BJ (cell line): ENCODE measurements at regions not wholly inside any gene's neighbourhood (a gene's known extent, or its start where the extent isn't known, plus 50 kb on each side); places are given as distances from the start of the nearest gene placed in this dataset. TPM values are rescaled to one million over a fixed set of nuclear protein-coding genes. Genes with fewer than 3 reads are reported as not detected.

ENCODE experiments used
- CTCF ChIA-PET: fragments of 350-600 bp; formaldehyde crosslinking; extraction: SDS; loops from one replicate; lab custom pipeline; 2021; ENCODE audit warnings: antibody characterized with exemption, inconsistent platforms; lab: Yijun Ruan, JAX
- POLR2A ChIA-PET: fragments of 300-600 bp; sonication (Branson Sonifier 250); formaldehyde crosslinking; extraction: SDS; loops from one replicate; lab custom pipeline; 2021; ENCODE audit warnings: antibody characterized with exemption; lab: Charles Lee
- DNase-seq: peaks from one replicate; pipeline ENCODE4 v3.0.0-alpha.2; 2011; ENCODE audit warnings: low read depth
- H3K27me3 ChIP-seq: 2 replicates; pipeline ENCODE4 v1.6.0; 2011; ENCODE audit warnings: low read length; ENCODE audit not compliant: control insufficient read depth, insufficient read depth
- H3K36me3 ChIP-seq: 2 replicates; pipeline ENCODE4 v1.5.1; 2011; ENCODE audit warnings: low read length; ENCODE audit not compliant: control insufficient read depth, insufficient read depth
- H3K4me3 ChIP-seq: 2 replicates; pipeline ENCODE4 v1.5.1; 2011; ENCODE audit warnings: low read depth, mild to moderate bottlenecking, control low read depth, low read length
- CTCF ChIP-seq: IDR thresholded peaks from 2 replicates; pipeline ENCODE4 v1.5.1; 2011; ENCODE audit warnings: low read depth, mild to moderate bottlenecking, control low read depth, inconsistent platforms, low read length, moderate library complexity; ENCODE audit not compliant: insufficient read depth
- small RNA-seq: library from RNA; depleted of rRNA; stranded (forward); fragments of <200 nt; gene quantifications from one replicate; pipeline ENCODE3, GENCODE V24; 2012; ENCODE audit warnings: low replicate concordance, low read depth; ENCODE audit not compliant: insufficient read length

DNA sequence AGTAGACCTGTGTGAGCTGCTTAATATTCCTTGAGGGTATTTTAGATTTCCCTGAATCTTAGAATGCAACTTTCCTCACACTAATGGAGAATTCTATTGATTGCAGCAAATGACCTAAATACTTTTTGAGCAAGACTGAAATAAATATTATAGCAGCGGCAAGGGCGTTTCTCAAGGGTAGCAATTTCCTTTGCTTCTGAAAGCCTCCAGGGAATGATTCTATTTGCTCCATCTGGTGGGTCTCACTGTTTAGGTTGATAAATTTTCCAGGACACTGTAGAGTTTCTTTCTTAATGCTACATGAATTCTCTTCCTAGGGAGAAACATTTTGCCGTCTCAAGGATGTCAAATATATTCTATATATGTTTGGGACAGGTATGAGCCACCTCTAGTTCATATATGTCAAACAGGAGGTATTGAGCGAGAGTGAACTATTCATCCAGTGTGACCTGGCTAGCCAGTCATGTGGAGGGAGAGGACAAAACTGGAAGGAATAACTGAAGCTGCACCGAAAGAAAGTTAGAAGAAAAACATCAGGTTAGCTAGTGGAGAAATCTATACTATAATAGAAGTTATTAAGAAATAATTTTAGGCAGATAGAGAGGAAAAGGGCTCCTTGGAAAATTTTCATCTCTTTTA, 57.9 kb upstream of the FZD8 start:
- POLR2A ChIA-PET = interaction anchor here (0.6 kb wide), 1 partner anchor 27 kb away, joined by 11 read pairs; no protein-coding TSS in a partner anchor
- 0 out of 2 replicates have a peak, but pooled peaks cover 3% of the 10 kb centered on the region for H3K27me3 ChIP-seq
- CTCF ChIA-PET = interaction anchor here (0.9 kb wide), 1 partner anchor 23 kb away, joined by 3 read pairs; no protein-coding TSS in a partner anchor
- no peak for DNase-seq
- H3K36me3 ChIP-seq = no peaks in the 10 kb centered on the region
- H3K4me3 ChIP-seq = no peak overlapping the region
- TF ChIP-seq CTCF = no peak

DNA sequence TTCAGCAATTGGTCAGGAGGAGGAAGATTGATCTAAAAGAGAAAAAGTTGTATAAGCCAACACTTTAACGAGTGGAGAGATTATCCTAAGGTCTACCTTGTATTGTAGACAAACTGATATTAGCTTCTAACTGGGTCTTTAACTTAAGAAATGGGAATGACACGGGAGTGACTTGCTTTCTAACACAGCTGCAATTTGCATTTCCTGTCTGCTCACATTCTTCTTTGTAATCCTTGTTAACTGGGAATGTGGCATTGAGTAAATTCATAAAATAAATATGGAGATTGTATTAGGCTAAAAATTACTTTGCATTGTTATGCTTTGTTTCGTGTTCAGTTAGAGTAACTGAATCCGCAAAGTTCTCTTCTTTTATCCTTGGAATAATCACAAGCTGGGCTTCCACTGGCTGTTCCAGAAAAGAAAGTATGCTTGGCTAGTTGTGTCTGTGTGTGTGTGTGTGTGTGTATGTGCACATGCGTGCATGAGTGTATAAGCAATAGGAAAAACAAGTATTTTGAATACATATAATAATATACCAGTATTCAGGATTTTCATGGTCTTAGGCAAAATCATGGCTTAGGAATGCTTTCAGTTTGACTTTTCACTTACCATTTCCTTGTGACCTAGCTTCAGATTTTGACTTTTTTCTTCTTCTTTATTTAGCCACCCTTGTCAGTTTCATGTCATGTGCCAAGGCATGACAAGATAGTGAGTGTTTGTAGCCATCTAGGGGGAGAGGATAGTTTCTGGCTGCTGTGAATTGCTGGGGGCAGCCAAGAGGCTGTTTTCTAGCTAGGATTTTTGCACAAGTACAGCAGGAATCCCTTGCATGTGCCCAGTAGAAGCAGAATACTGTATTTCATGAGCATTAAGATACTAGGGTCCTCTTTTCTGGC, 54.5 kb upstream of the FZD8 start:
- TF ChIP-seq CTCF = no peak
- DNase-seq = no peak
- H3K4me3 ChIP-seq = no peak overlapping the region
- ChIA-PET POLR2A (no interaction called here), CTCF (interaction anchor here (1.1 to 1.3 kb wide), 3 partner anchors 9 to 220 kb away, joined by 3 to 5 read pairs (median 3); no protein-coding TSS in a partner anchor)
- no peaks in the 10 kb centered on the region for H3K36me3 ChIP-seq
- peaks cover 3% of the 10 kb centered on the region; the same call in 1 of the 2 replicates for H3K27me3 ChIP-seq

DNA sequence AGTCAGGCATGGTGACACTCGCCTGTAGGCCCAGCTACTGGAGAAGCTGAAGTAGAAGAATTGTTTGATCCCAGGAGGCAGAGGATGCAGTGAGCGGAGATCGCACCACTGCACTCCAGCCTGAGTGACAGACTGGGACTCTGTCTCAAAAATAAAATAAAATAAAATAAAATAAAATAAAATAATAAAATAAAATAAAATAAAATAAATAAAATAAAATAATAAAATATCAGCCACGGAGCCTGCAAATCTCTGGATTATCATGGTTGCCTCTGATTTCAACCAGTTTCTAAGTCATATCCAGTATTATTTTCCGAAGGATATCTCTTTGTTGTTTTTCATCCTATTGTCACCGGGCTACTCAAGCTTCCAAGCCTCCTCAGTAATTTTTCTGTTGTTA, 51.7 kb upstream of the FZD8 start:
- no peak for DNase-seq
- no peaks in the 10 kb centered on the region for H3K36me3 ChIP-seq
- no peak for TF ChIP-seq CTCF
- peaks cover 6% of the 10 kb centered on the region for H3K27me3 ChIP-seq
- CTCF ChIA-PET = no interaction called here
- POLR2A ChIA-PET = no interaction called here
- no peak overlapping the region for H3K4me3 ChIP-seq

Small RNA genes in the stretch of these regions (small RNA-seq; reads per million reads assigned to genes)
- gene RF00019 (not detected), gene RF00561 (not detected)
